GM18505 (cell line): ENCODE measurements at regions not wholly inside any gene's neighbourhood (a gene's known extent, or its start where the extent isn't known, plus 50 kb on each side); places are given as distances from the start of the nearest gene placed in this dataset.
"Not testable (repeated sequence)": the region's sequence is repeated elsewhere in the genome, so short reads cannot be mapped to it uniquely, and the experiment has no call there.

Experiments used
- ATAC-seq: cut with Tn5 transposase; IDR thresholded peaks from one replicate; pipeline ENCODE4 v1.9.1; 2021; ENCODE audit not compliant: unreplicated experiment
- POLR2A ChIP-seq: IDR thresholded peaks from 4 replicates; pipeline ENCODE4 v1.6.1; 2011; ENCODE audit warnings: borderline replicate concordance; ENCODE audit not compliant: insufficient read depth, insufficient read length; ENCODE audit errors: extremely low read depth

DNA sequence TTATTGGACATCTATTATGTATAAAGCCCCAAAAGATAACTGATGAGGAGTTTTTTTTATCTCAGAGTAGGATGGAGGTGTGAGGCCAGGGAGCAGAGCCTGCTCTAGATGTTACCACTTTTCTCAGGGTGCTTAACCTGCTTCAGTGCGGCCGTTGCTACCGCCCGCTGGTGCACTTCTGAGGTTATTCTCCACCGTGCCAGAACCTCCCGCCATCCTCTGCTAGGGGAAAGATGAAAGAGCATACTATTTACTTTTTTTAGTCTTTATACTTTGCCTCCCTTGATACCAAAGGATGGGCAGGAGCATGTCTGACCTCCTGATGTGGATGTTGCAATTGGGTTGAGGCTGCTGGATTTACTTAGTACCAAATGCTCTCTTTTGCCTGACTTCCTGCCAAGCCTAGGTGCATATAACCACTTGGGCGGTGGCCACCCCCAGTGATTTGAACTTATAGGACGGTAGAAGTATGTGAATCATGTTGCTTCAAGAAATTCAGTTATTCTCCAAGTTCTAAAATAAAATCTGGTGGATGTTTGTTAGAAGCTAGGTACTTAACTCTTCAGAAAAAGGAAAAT is 71.1 kb upstream of the HSPB3 start:
- TF ChIP-seq POLR2A = no peak
- no peak for ATAC-seq

DNA sequence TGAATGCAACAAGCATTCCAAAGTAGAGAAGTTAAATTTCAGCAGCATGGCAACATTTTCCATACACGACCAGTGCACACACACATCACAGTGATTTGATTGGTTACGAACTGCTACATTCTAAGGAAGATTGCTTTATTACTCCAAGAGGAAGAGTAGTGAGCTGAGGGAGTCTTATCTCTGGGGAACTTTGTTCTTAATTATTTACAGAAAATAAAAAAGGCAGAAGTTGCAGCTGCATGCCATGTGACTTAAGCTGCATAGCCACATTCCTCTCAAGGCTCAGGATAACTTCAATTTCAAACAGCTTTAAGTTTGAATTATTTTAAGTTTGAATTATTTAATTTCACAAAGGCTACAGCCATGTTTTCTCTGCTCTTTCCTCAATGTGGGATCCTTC is 71.6 kb upstream of the HSPB3 start:
- TF ChIP-seq POLR2A = no peak
- no peak for ATAC-seq

DNA sequence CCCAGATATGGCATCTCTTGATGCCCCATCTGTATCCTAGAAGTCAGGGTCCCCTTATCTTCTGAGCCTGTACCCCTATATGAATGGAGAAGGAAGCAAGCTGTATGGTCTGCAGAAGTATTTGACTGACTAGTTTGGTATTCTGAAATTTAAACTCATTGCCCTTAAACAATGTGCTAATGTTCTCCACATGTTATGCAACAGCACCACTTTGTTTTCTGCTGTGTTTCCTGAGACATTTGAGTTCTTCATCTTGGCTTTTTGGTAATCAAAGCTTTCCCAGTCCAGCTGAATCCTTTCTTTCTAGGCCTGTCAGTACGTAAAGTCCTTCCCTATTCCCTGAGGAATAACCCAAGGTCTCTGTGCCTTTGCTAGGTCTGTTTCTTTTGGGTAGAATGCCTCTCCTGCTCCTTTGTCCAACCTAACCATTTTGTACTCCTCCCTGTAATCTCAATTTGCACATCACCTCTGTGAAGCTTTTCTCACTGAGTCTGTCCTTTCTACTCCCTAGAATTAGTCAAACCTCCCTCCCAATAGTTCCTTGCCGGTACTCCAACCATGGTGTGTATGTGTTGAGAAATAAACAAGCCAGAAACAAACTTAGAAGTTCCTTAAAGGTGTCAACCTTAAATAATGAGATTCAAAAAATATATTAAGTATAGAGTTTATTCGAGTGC is 72.1 kb upstream of the HSPB3 start:
- ATAC-seq = no peak
- no peak for TF ChIP-seq POLR2A

DNA sequence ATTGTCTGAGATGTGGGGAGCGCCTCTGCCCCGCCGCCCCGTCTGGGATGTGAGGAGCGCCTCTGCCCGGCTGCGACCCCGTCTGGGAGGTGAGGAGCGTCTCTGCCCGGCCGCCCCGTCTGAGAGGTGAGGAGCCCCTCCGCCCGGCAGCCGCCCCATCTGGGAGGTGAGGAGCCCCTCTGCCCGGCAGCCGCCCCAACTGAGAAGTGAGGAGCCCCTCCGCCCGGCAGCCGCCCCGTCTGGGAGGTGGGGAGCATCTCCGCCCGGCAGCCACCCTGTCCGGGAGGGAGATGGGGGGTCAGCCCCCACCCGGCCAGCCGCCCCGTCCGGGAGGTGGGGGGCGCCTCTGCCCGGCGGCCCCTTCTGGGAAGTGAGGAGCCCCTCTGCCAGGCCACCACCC is 70.9 kb upstream of the ARL15 start:
- not testable (repeated sequence) for ATAC-seq

DNA sequence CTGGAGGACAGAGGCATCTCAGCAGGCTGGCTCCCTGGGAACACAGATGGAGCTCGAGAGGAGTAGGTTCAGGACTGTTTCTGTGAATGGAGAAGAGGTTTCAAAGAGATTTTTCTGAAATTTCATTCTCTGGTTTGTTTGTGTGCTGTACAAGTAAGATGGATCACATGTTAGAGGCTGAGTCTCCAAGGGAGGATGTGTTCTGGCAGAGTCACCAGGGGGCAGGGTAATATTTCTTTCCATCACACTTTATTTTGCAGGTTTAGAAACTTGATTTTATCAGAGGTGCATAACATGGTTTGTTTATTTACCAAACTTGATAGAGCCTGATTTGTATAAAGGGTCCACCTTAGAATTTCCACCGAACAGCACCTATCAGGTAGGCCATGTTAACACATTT is 69.2 kb upstream of the ARL15 start:
- TF ChIP-seq POLR2A = no peak
- ATAC-seq = no peak

DNA sequence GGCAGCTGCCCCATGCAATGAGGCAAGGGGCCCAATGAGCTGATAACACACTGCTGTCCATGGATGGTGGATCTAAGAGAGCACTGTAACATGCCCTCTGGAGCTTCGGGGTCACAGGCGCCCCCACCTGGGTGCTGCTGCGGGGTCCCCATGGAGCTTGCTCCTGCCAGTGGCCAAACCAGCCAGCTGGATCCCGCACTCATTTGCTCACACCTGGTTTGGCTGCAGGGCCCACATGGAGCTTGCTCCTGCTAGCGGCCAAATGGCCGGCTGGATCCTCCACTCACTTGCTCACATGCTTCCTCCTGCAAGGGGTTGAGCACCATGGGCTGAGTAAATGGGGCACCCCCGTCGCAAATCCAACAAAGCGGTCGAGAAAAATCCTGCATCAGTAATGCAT is 68.3 kb upstream of the ARL15 start:
- no peak for TF ChIP-seq POLR2A

DNA sequence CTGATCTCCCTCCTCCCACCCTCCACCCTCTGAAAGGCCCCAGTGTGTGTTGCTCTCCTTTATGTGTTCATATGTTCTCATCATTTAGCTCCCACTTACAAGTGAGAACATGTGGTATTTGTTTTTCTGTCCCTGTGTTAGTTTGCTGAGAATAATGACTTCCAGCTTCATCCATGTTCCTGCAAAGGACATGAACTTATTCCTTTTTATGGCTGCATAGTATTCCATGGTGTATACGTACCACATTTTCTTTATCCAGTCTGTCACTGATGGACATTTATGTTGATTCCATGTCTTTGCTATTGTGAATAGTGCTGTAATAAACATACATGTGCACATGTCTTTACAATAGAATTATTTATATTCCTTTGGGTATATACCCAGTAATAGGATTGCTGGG is 67.0 kb upstream of the ARL15 start:
- not testable (repeated sequence) for ATAC-seq

More for the DNA sequence above, 68.3 kb upstream of the ARL15 start:
- ATAC-seq = no peak

DNA sequence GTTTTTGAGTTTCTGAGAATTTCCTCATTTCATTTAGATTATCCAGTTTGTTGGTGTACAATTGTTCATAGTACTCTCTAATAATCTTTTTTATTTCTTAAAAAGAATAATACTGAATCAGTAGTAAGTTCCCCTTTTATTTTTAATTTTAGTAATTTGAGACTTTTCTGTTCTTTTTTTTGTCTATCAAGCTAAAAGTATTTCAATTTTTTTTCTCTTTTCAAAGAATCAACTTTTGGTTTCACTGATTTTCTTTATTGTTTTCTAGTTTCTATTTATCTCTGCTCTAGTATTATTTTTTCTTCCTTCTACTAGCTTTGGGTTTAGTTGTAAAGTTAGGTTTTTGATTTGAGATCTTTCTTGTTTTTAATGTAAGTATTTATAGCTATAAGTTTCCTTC is 60.6 kb upstream of the ARL15 start:
- no peak for ATAC-seq
- TF ChIP-seq POLR2A = no peak

DNA sequence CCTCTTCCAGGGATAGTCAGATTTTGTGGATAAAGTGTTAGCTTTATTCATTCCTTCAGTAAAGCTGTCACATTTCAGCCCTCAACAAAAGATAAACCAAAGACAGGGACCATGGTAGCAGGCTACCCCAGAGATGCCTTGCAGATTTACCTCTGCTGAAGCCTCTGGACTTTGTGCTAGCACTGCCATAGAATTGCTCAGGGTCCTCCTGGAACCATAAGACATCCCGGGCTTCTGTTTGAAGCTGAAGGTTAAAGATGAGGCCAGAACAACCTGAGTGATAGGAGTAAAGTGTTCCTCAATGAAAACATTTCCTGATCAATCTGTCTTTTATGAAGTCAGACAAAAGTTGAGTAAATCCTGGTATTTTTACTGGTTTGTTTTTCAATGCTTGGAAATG is 57.5 kb upstream of the ARL15 start:
- TF ChIP-seq POLR2A = no peak
- ATAC-seq = no peak

DNA sequence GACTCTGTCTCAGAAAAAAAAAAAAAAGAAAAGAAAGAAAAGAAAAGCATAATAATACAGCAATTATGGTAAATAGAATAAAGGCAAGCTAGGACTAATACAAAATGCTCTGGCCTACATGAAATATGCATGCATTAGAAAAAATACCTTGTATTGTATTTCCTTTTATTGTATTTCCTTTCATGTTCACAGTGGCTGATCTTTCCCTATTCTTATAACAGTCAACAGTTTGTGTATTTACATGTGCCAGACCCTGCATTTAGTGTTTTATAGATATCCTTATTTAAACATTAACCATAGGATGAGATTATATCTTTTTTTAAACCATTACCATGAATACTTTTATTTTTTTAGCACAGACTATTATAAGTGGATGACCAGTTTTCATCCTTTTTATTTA is 56.3 kb upstream of the ARL15 start:
- no peak for TF ChIP-seq POLR2A
- ATAC-seq = no peak

DNA sequence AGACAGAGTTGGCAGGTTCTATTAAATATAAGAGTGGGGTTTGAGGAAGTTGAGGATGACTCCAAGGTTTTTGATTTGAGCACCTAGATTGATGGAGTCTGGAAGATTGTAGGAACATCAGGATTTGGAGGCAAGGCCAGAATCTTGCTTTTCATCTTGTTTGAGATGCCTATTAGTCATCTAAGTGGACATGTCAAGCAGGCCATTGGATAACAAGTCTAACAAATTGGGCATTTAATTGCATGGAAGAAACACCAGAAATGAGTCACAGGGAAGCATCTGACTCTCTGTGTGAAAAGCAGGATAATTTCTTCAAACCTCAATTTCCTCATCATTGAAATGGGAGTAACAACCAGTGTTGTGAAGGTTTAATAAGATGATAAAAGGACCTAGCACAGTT is 53.3 kb upstream of the ARL15 start:
- no peak for ATAC-seq
- no peak for TF ChIP-seq POLR2A

DNA sequence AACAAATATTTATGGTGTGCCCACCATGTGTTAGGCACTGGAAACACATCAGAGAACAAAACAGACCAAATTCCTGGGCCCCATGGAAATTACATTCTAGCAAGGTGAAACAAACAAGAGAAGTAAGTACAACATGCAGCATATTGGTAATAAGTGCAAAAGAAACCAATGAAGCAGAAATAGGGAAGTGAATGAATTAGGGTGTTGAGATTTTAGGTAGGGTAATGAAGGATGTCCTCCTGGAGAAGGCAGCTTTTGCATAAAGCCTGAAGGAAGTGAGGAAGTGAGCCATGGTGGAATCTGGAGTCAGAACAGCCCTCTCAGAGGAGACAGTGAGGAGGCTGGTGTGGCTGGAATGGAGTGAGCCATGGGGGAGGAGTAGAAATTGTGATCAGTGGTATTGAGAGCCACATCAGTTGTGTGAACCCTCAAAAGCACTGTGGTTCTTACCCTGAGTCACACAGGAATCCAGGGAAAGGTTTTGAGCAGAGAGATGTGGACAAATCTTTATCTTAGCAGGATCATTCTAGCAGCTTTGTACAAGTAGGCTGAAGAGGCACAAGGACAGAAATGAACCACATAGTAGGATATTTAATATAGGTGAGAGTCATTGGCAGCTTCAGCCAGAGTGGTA is 52.7 kb upstream of the ARL15 start:
- TF ChIP-seq POLR2A = no peak
- ATAC-seq = no peak

DNA sequence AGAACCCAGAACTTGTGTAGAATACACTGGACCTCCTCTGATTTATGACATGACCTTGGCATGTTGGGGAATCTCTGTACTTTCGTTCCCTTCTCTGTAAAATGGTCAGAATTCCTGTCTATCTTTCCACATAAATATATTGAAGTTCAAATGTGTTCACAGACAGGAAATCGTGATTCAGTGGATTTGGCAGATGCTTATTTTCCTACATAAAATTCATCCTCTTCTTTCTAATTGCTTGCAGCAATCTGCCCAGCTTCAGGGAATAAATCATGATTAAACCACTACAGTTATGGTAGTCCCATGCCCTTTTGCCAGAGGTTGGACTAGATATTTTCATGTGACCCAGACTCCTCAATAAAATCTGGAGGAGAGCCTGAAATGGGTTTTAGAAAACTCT is 52.1 kb upstream of the ARL15 start:
- TF ChIP-seq POLR2A = no peak

DNA sequence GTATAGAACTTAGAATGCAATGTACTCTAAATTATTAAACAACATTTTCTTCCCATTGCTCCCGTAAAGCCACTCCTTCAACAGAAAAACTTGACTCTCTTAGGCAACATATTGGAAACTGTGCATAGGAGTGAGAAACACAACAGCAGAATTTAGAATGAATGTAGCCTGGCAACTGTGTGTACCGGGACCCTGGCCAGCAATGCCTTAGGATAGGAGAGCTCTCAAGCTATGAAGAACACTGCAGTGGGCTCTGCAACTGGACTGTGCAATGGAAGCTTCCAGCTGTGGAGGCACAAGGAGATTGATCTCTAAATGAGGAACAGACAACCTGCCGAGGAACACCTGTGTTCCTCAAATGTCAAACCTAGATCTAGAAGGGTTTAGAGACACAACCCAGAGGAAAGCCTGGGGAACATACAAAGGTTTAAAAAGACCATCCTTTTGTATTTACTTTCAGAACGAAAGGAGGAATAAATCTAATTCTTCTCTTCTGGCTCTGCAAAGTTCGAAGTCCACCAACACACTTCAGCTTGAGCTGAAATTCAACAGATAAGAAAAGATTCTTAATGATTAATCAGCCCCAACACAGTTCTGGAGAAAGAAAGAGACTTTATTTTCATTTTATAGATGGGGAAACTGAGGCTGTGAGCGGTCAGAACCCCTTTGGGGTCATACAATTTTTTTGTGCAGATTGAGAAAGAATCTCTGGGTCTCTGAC is 51.5 kb upstream of the ARL15 start:
- no peak for TF ChIP-seq POLR2A
- no peak for ATAC-seq

More for the DNA sequence above, 52.1 kb upstream of the ARL15 start:
- no peak for ATAC-seq

DNA sequence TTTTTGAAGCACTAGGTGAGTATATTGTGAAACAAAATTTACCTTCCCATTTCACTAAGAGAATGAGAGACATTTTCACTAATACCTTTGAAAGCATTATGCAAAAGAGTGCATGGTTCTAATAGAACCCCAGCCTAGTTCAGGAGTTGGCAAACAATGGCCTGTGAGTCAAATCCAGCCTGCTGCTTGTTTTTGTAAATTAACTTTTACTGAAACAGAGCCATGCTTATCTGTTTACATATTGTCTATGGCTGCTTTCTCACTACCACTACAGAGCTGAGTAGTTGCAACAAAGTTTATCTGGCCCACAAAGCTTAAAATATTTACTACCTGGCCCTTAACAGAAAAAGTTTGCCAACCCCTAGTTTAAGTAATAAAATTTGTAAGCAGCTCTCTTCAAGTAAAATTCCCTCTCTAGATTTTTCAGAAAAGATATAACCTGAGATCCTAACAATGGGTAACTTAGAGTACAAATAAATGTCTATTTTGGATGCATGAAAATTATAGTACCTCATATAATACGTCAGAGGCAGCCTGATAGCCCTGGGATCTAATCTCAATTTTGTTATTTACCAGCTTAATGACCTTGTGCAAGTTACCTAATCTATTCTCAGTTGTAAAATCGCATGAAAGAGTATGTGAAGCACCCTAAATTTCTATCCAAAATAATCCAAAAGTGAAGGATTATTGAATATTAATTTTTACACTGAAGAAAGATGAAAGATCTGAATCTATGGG is 50.7 kb upstream of the ARL15 start:
- no peak for ATAC-seq
- no peak for TF ChIP-seq POLR2A
